NCI-H2196 (cell line): ENCODE measurements at regions not wholly inside any gene's neighbourhood (a gene's known extent, or its start where the extent isn't known, plus 50 kb on each side); places are given as distances from the start of the nearest gene placed in this dataset.
"Not testable (repeated sequence)": the region's sequence is repeated elsewhere in the genome, so short reads cannot be mapped to it uniquely, and the experiment has no call there.

Source experiments
- DNase-seq: peaks from one replicate; lab custom pipeline; 2025; ENCODE audit not compliant: unreplicated experiment; lab: John Stamatoyannopoulos, UW

- DNase-seq: no peak
These were observed 93.5 kb downstream of the NAB1 start for GRCh38 chr2:190742431-190742830.

- DNase-seq: no peak
These were observed 95.2 kb downstream of the NAB1 start for GRCh38 chr2:190744041-190744440.

- DNase-seq: no peak
These were observed 98.3 kb downstream of the NAB1 start for GRCh38 chr2:190746971-190747761.

GRCh38 chr2:190748966-190749365 is 100.1 kb downstream of the NAB1 start:
- DNase-seq: no peak

GRCh38 chr2:190755772-190756415 is 107.0 kb downstream of the NAB1 start:
- DNase-seq: no peak

GRCh38 chr2:190759749-190760213 is 110.9 kb downstream of the NAB1 start:
- DNase-seq: no peak

- DNase-seq: not testable (repeated sequence)
These were observed 111.7 kb downstream of the NAB1 start for GRCh38 chr2:190760353-190761150.

- DNase-seq: not testable (repeated sequence)
These were observed 112.3 kb downstream of the NAB1 start for GRCh38 chr2:190761216-190761615.

GRCh38 chr2:190762566-190762965 is 113.7 kb downstream of the NAB1 start:
- DNase-seq: no peak

- DNase-seq: no peak
These were observed 114.2 kb downstream of the NAB1 start for GRCh38 chr2:190763100-190763499.

- no peak for DNase-seq
These were observed 115.1 kb downstream of the NAB1 start for GRCh38 chr2:190763901-190764514.

- DNase-seq: no peak
These were observed 115.0 kb upstream of the GLS start for GRCh38 chr2:190765386-190766173.

GRCh38 chr2:190766174-190766572 is 114.4 kb upstream of the GLS start:
- DNase-seq: no peak

- DNase-seq: no peak
These were observed 114.0 kb upstream of the GLS start for GRCh38 chr2:190766595-190766994.

GRCh38 chr2:190767821-190768220 is 112.8 kb upstream of the GLS start:
- DNase-seq: no peak

GRCh38 chr2:190769258-190769657 is 111.4 kb upstream of the GLS start:
- no peak for DNase-seq

- DNase-seq: no peak
These were observed 108.9 kb upstream of the GLS start for GRCh38 chr2:190771726-190772125.

GRCh38 chr2:190780594-190780993 is 100.0 kb upstream of the GLS start:
- DNase-seq: no peak

- peak; percentile 47 for DNase-seq
These were observed 98.9 kb upstream of the GLS start for GRCh38 chr2:190781604-190782198.

GRCh38 chr2:190782264-190782663 is 98.4 kb upstream of the GLS start:
- no peak for DNase-seq
